WTC11 (cell line): ENCODE measurements at regions not wholly inside any gene's neighbourhood (a gene's known extent, or its start where the extent isn't known, plus 50 kb on each side); places are given as distances from the start of the nearest gene placed in this dataset.

Source experiments
- ATAC-seq: fragments of 200-7000 bp; cut with Tn5 transposase; 2 replicates; pipeline ENCODE4 v1.10.0; 2021; ENCODE audit warnings: mild to moderate bottlenecking, moderate library complexity
- CTCF ChIA-PET: fragments of 300-600 bp; sonication (Branson Sonifier 250); formaldehyde crosslinking; loops from one replicate; lab custom pipeline; 2021; ENCODE audit warnings: antibody characterized with exemption; lab: Charles Lee
- POLR2A ChIA-PET: fragments of 350-600 bp; sonication (Branson Sonifier 250); formaldehyde crosslinking; loops from one replicate; lab custom pipeline; 2021; ENCODE audit warnings: antibody characterized with exemption; lab: Charles Lee
- DNase-seq: peaks from one replicate; pipeline ENCODE4 v3.0.0; 2021; ENCODE audit warnings: low spot score
- H3K27ac Mint-ChIP-seq: 2 replicates; pipeline ENCODE4 v1.8.0; 2021; ENCODE audit warnings: mixed read lengths
- H3K27me3 Mint-ChIP-seq: 2 replicates; pipeline ENCODE4 v1.8.0; 2021; ENCODE audit warnings: low read depth, mild to moderate bottlenecking, moderate library complexity, mixed read lengths
- H3K36me3 Mint-ChIP-seq: 2 replicates; pipeline ENCODE4 v1.8.0; 2021; ENCODE audit warnings: mixed read lengths
- H3K4me1 Mint-ChIP-seq: 2 replicates; pipeline ENCODE4 v1.8.0; 2022; ENCODE audit warnings: mixed read lengths
- H3K4me3 Mint-ChIP-seq: 2 replicates; pipeline ENCODE4 v1.8.0; 2021; ENCODE audit warnings: mild to moderate bottlenecking, moderate library complexity, mixed read lengths
- H3K9me3 Mint-ChIP-seq: 2 replicates; pipeline ENCODE4 v1.8.0; 2021; ENCODE audit warnings: mixed read lengths
- ARID4B ChIP-seq: sonication (generic); formaldehyde crosslinking; IDR thresholded peaks from 2 replicates; pipeline ENCODE4 v1.8.0; 2023; ENCODE audit warnings: missing genetic modification reagents, mild to moderate bottlenecking, borderline replicate concordance
- CREM ChIP-seq: sonication (generic); formaldehyde crosslinking; IDR thresholded peaks from 2 replicates; pipeline ENCODE4 v1.8.1; 2022; ENCODE audit warnings: mild to moderate bottlenecking, missing genetic modification reagents, moderate library complexity
- ELF4 ChIP-seq: sonication (generic); formaldehyde crosslinking; IDR thresholded peaks from 2 replicates; pipeline ENCODE4 v1.8.1; 2022; ENCODE audit warnings: low read depth, mild to moderate bottlenecking, moderate library complexity, missing genetic modification reagents
- ESRRA ChIP-seq: sonication (generic); formaldehyde crosslinking; IDR thresholded peaks from 2 replicates; pipeline ENCODE4 v1.8.1; 2022; ENCODE audit warnings: mild to moderate bottlenecking, missing genetic modification reagents, borderline replicate concordance
- NFATC4 ChIP-seq: fragments of 250-450 bp; sonication (Bioruptor Pico); IDR thresholded peaks from 2 replicates; pipeline ENCODE4 v1.9.0; 2021; ENCODE audit warnings: mild to moderate bottlenecking
- NR1H2 ChIP-seq: sonication (generic); formaldehyde crosslinking; IDR thresholded peaks from 2 replicates; pipeline ENCODE4 v1.9.0; 2021; ENCODE audit warnings: mild to moderate bottlenecking, moderate library complexity, missing genetic modification reagents
- NR2C2 ChIP-seq: sonication (generic); formaldehyde crosslinking; IDR thresholded peaks from 2 replicates; pipeline ENCODE4 v1.8.0; 2022; ENCODE audit warnings: mild to moderate bottlenecking, missing genetic modification reagents
- PREB ChIP-seq: sonication (generic); formaldehyde crosslinking; IDR thresholded peaks from 2 replicates; pipeline ENCODE4 v1.8.1; 2022; ENCODE audit warnings: mild to moderate bottlenecking, missing genetic modification reagents, moderate library complexity, borderline replicate concordance
- TEAD1 ChIP-seq: sonication (generic); formaldehyde crosslinking; IDR thresholded peaks from 2 replicates; pipeline ENCODE4 v1.8.0; 2022; ENCODE audit warnings: mild to moderate bottlenecking, missing genetic modification reagents
- TEAD4 ChIP-seq: sonication (generic); formaldehyde crosslinking; IDR thresholded peaks from 2 replicates; pipeline ENCODE4 v1.8.0; 2022; ENCODE audit warnings: mild to moderate bottlenecking, missing genetic modification reagents
- USF1 ChIP-seq: sonication (generic); formaldehyde crosslinking; IDR thresholded peaks from 2 replicates; pipeline ENCODE4 v1.8.0; 2022; ENCODE audit warnings: mild to moderate bottlenecking, missing genetic modification reagents
- ZNF263 ChIP-seq: sonication (generic); formaldehyde crosslinking; IDR thresholded peaks from 2 replicates; pipeline ENCODE4 v1.8.1; 2022; ENCODE audit warnings: low read depth, mild to moderate bottlenecking, moderate library complexity, missing genetic modification reagents
- ZNF281 ChIP-seq: sonication (generic); formaldehyde crosslinking; IDR thresholded peaks from 2 replicates; pipeline ENCODE4 v1.8.0; 2023; ENCODE audit warnings: mild to moderate bottlenecking, missing genetic modification reagents
- ZNF396 ChIP-seq: fragments of 250-450 bp; sonication (Bioruptor Pico); IDR thresholded peaks from 2 replicates; pipeline ENCODE4 v1.8.0; 2021; ENCODE audit warnings: mild to moderate bottlenecking, moderate library complexity, borderline replicate concordance
- ZNF423 ChIP-seq: fragments of 250-450 bp; sonication (Bioruptor Pico); IDR thresholded peaks from 2 replicates; pipeline ENCODE4 v2.1.2; 2022; ENCODE audit warnings: mild to moderate bottlenecking, moderate library complexity
- ZNF425 ChIP-seq: fragments of 250-450 bp; sonication (Bioruptor Pico); conservative IDR thresholded peaks from 2 replicates; pipeline ENCODE4 v1.9.0; 2021; ENCODE audit warnings: mild to moderate bottlenecking

GRCh38 chr4:83852085-83852451 lies 316.2 kb downstream of the GPAT3 start (continued):
- TF ChIP-seq PREB (CRISPR knock-in tag) (no peak), ZNF281 (no peak), ELF4 (CRISPR knock-in tag) (no peak), TEAD4 (CRISPR knock-in tag) (no peak), TEAD1 (no peak), NFATC4 (CRISPR knock-in tag) (no peak)
- TF ChIP-seq, all 79 proteins: peak for 0

- ChIA-PET POLR2A (interaction anchor here (0.8 kb wide), 1 partner anchor 13 kb away, joined by 4 read pairs; no protein-coding TSS in a partner anchor), CTCF (interaction anchor here (0.5 to 1.9 kb wide), 4 partner anchors 80 to 415 kb away, joined by 3 to 5 read pairs (median 4); no protein-coding TSS in a partner anchor)
- Mint-ChIP-seq H3K4me1 (peaks cover 80% of the 10 kb centered on the region), H3K9me3 (no peaks in the 10 kb centered on the region), H3K27ac (peak overlapping the region; percentile 97), H3K36me3 (no peaks in the 10 kb centered on the region), H3K4me3 (peak overlapping the region; percentile 49), H3K27me3 (no peaks in the 10 kb centered on the region)
- DNase-seq (peak; percentile 62), ATAC-seq (peak; percentile 74)
- TF ChIP-seq ARID4B (CRISPR knock-in tag) (no peak), ZNF281 (no peak), ZNF423 (no peak), ELF4 (CRISPR knock-in tag) (no peak), USF1 (CRISPR knock-in tag) (no peak), CREM (no peak), NR2C2 (CRISPR knock-in tag) (no peak), ESRRA (CRISPR knock-in tag) (no peak), ZNF263 (CRISPR knock-in tag) (no peak), PREB (CRISPR knock-in tag) (no peak), ZNF396 (CRISPR knock-in tag) (no peak), ZNF425 (no peak), NR1H2 (CRISPR knock-in tag) (no peak)
Observed at GRCh38 chr4:83851261-83852084, 315.6 kb downstream of the GPAT3 start.
